Erythroblast (primary cell): ENCODE measurements at regions not wholly inside any gene's neighbourhood (a gene's known extent, or its start where the extent isn't known, plus 50 kb on each side); places are given as distances from the start of the nearest gene placed in this dataset.
"Not testable (repeated sequence)": the region's sequence is repeated elsewhere in the genome, so short reads cannot be mapped to it uniquely, and the experiment has no call there.

Source experiments
- DNase-seq, 2 experiments: peaks; one replicate each; lab custom pipeline; 2025; lab: John Stamatoyannopoulos, UW
- GATA1 ChIP-seq: IDR thresholded peaks from 2 replicates; pipeline ENCODE4 v1.6.1; 2011; ENCODE audit warnings: low read depth, mild to moderate bottlenecking, control low read depth, low read length, moderate library complexity
- POLR2A ChIP-seq: IDR thresholded peaks from 2 replicates; pipeline ENCODE4 v1.6.1; 2011; ENCODE audit warnings: mild to moderate bottlenecking, low read length

DNA sequence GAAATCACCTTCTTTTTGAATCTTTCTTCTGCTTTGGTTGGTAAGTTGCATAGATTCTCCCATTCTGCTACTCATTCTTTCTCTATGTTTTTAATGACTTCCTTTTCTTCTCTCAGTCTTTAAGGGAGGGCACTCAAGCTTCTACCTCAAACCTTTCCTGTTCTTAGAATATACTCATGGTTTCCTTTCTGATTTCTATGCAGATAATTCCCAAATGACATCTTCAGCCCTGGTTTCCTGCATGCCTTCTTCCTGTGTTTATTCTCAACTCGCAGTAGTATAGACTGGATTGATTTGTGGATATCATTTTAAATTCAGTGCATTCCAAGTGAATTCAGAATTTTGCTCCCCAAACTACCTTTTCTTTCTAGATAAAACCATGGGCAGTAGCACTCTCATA lies 803.6 kb downstream of the METTL15 start:
- TF ChIP-seq GATA1 (no peak), POLR2A (no peak)
- no peak for DNase-seq

DNA sequence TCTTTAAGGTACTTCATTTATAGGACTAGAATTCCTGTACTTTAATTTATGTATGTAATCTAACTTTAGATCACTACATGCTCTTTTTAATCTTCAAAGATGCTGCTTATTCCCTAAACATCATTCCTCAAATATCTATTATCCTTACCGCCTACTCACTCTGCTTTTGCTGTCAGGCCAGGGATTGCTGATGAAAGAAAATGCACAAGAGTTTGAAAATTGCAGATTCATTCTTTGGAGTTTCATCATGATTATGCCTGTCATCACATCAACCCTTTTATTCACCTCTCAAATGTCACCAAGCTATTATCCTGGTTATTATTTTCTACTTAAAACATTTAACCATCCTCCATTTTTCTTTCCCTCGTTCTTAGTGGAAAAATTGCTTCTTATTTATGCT lies 802.7 kb downstream of the METTL15 start:
- DNase-seq: no peak
- TF ChIP-seq GATA1 (no peak), POLR2A (no peak)

DNA sequence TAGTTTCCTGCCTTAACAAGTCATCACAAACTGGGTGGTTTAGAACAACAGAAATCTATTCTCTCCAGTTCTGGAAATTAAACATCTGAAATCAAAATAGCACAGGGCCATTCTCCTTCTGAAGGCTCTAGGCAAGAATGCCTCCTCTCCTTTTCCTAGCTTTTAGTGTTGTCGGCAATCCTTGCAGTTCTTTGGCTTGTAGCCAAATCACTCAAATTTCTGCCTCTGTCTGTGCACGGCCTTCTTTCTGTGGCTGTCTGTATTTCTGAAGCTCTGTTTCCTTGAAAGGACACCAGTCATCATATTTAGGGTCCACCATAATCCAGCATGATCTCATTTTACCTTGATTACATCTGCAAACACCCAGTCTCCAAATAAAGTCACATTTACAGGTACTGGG lies 795.5 kb downstream of the METTL15 start:
- no peak for DNase-seq
- TF ChIP-seq GATA1 (no peak), POLR2A (no peak)

DNA sequence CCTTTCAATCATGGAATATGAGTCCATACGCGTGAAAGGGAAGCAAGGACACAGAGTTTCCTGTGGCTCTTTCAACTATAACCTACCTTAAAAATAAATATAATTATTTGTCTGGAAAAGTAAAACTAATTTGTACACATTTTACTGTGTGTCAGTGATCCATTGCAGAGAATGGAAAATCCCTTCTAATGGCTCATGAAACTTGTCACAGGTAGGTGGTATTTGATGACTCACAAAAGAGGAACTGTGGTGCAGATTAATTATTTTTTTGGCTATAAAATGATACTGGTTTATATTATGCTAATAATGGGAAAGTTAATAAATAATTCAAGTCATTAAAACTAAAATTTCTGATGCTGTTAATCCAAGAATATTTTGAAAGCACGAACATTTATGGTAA lies 792.2 kb downstream of the METTL15 start:
- TF ChIP-seq GATA1 (no peak), POLR2A (no peak)
- DNase-seq: no peak

DNA sequence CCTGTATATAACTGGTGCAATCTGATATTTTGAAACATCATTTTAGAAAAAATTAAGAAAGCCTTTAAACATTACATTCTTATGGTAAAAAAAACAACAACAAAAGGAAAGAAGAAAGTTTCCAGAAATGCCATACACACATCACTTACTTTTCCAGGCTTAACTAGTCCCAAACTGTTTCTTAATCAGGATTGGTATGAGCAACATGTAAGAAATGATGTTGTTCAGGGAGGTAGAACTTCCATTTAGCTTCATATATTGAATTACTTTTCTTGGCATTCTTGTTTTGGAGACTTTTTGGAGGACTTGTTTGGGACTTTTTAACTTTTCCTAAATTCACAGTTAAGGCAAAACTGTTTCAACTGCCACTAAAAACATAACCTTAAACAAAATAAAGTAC lies 791.5 kb downstream of the METTL15 start:
- no peak for DNase-seq
- no peak for TF ChIP-seq GATA1
- no peak for TF ChIP-seq POLR2A

DNA sequence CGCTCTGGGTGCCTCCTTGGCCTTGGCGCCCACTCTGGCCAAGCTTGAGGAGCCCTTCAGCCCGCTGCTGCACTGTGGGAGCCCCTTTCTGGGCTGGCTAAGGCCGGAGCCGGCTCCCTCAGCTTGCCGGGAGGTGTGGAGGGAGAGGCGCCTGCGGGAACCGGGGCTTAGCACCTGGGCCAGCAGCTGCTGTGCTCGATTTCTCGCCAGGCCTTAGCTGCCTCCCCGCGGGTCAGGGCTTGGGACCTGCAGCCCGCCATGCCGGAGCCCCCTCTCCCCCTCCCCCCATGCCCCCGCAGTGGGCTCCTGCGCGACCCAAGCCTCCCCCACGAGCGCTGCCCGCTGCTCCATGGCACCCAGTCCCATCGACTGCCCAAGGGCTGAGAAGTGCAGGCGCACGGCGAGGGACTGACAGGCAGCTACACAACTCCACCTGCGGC lies 782.4 kb downstream of the METTL15 start:
- not testable (repeated sequence) for DNase-seq

DNA sequence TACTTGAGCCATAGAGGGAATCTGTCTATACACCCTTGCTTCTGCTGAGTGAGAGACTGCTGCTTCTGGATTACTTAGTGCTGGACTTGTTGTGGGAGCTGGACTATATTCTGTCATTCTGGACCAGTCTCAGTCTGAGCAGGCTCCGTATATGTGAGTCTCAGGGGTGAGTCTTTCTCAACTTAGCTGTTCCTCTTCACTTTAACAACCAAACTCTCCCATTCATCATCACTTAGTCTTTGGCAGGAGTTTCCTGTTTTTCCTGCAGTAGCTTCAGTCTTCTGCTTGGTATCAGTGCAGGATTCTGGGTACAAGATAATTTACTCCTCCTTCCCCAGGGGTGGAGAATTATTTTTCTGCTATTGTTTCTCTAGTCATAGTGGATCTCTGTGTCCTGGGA lies 779.5 kb downstream of the METTL15 start:
- no peak for TF ChIP-seq POLR2A
- no peak for TF ChIP-seq GATA1
- DNase-seq: no peak

DNA sequence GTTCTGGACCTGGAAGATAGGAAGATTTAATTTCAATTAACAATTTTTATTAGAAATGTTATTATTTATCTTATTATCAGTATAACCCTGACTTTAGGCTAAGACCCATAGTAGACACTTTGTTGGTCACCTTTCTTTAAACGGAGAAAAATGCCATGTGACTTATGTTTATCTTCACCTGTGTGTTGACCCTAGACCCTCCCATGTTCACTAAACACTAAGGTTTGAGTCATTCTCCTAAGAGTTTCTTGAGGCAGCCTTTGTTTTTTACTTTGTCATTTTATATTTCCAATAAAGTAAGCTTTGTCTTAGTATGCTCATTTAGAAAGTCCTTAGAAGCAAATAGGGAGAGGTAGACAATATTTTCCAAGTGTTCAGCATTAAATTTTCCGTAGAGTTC lies 771.7 kb downstream of the METTL15 start:
- no peak for TF ChIP-seq POLR2A
- no peak for TF ChIP-seq GATA1
- no peak for DNase-seq

DNA sequence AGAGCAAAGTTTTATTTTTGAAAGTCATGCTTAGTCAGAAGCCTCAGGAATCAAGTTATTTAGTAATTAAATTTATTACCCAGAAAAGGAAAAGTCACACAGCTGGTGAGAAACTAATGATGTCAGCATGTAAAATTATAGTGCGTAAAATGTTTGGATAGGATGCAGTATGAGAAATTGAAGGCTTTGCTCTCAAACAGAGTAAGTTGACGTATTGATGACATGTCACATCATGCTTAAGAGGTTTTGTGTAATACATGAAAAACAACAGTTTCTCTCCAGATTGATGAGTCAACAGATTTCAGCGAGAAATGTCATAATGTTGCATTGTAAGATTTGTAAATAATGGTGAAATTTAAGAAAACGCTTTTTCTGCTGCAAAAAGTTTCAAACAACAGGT lies 769.8 kb downstream of the METTL15 start:
- DNase-seq: no peak
- TF ChIP-seq POLR2A: no peak
- TF ChIP-seq GATA1: no peak

DNA sequence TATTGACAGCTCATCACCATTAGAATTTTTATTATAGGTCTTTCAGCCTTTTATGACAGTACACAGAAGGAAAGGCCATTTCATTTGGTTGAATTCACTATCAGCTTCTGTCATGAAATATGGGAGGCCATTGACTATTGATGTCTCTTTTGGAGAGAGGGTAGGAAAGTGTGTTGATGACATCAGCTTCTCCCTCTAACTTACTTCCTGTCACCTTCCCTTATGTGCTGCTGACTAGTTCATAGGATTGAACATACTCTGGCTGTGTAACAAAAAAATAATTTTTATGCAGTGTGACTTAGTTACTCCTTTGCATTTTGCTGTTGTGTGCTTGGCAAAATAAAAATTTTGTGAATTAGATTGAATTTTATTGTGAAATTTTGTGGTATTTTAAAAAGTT lies 769.2 kb downstream of the METTL15 start:
- no peak for TF ChIP-seq POLR2A
- no peak for TF ChIP-seq GATA1
- no peak for DNase-seq

DNA sequence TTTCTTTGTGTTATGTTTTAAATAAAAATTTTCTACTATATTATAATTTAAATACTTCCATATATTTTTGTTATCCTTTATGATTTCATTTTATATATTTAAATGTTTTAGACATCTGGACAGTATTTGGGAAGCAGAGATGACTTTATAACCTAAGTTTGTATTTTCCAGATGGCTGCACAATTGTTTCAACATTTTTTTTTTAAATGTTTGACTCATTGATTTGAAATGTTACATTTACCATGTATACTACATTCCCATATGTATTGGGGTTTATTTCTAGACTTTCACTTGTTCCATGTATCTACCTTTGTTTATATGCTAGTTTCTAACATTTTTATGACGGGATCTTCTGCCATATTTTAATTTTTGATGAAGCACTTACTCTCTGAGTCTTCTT lies 766.5 kb downstream of the METTL15 start:
- TF ChIP-seq POLR2A (no peak), GATA1 (no peak)
- no peak for DNase-seq

DNA sequence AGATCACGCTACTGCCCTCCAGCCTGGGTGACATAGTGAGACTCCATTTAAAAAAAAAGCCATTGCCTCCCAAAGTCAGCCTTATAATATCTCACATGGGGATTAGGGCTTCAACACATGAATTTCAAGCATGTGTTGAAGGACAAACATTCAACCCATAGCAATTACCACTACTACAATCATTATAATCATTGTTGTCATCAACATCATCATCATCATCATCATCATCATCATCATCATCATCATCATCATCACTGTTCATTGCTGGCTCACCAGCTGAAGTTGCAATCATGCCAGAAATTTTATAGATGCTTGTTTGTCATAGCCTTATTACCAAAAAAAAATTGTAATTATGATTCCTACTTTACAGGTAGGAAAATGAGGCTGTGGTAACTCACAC lies 762.9 kb downstream of the METTL15 start:
- TF ChIP-seq GATA1: no peak
- no peak for TF ChIP-seq POLR2A
- DNase-seq: no peak

DNA sequence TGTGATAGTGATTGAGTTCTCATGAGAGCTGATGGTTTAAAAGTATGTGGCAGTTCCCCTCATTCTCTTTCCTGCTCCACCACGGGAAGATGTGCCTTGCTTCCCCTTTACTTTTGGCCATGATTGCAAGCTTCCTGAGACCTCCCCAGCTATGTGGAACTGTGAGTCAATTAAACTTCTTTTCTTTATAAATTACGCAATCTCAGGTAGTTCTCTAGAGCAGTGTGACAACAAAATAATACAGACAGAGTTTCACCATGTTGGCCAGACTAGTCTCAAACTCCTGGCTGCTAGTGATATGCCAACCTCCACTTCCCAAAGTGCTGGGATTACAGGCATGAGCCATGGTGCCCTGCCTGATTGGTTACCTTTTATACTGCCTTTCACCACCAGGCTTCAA lies 755.2 kb downstream of the METTL15 start:
- TF ChIP-seq GATA1: no peak
- no peak for TF ChIP-seq POLR2A
- DNase-seq: no peak

DNA sequence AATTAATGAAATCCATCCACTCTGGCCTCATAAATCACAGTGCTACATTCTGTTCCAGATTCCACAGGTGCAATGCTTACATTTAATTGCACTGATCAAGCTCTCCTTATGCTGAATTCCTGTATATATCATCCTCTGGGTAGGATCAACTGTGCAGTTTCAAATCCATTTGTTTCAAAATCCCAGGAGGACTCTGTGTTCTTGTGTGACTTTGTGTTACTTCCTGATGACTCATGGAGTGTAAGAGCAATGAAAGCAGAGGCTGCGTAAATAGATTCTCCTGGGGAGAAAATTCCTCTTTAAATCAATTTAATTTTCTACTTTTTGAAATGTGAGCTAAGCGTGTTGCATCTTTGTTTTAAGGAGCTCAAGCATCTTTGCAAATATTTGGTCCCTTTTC lies 752.7 kb downstream of the METTL15 start:
- no peak for DNase-seq

DNA sequence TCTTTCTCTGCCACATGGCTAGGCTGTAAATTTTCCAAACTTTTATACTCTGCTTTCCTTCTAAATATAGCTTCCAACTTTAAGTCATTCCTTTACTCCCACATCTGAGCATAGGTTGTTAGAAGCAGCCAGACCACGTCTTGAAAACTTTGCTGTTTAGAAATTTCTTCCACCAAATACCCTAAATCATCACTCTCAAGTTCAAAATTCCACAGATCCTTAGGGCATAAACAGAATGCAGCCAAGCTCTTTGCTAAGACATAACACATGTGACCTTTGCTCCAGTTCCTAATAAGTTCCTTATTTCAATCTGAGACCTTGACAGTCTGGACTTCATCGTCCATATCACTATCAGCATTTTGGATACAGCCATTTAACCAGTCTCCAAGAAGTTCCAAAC lies 749.9 kb downstream of the METTL15 start:
- TF ChIP-seq POLR2A (no peak), GATA1 (no peak)
- DNase-seq: no peak

More for the DNA sequence above, 752.7 kb downstream of the METTL15 start:
- TF ChIP-seq GATA1 (no peak), POLR2A (no peak)

DNA sequence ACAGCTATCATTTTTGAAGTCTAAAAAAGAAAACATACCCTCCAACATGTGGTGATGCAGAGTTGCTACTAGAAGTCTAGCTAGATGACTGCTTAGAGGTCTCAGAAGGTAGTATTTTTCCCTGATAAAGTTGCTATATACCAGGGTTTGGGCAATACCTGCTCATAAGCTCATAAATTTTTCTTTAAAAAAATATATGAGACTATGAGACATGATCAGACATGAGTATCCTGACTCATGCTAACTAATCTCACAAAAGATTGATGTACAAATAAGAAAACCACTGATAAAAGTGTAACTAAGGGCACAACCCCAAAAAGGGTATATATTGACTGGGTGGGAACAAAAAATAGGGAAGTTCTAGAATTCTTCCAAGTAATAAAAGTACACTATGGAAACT lies 740.9 kb downstream of the METTL15 start:
- no peak for TF ChIP-seq POLR2A
- TF ChIP-seq GATA1: no peak

More for the DNA sequence above, 740.9 kb downstream of the METTL15 start:
- DNase-seq: no peak
